Liver (tissue), 8 donors: ENCODE measurements at regions not wholly inside any gene's neighbourhood (a gene's known extent, or its start where the extent isn't known, plus 50 kb on each side); places are given as distances from the start of the nearest gene placed in this dataset.

Source experiments
- DNase-seq: peaks from one replicate; pipeline ENCODE4 v3.0.0-alpha.2; 2017; ENCODE audit warnings: low spot score
- H3K27ac ChIP-seq, 2 donors: one replicate each; pipeline ENCODE4 v1.7.0; 2013; ENCODE audit warnings: inconsistent platforms in 2 of 2, low read length in 2 of 2, control low read depth in 1 of 2, low read depth in 1 of 2, mild to moderate bottlenecking in 1 of 2
- H3K27me3 ChIP-seq, 4 donors: one replicate each; pipeline versions ENCODE4 v1.6.1 to v1.7.0; 2013; ENCODE audit warnings: low read length in 3 of 4, inconsistent platforms in 1 of 4, mild to moderate bottlenecking in 1 of 4, moderate library complexity in 1 of 4; ENCODE audit not compliant: control insufficient read depth in 4 of 4, insufficient read depth in 4 of 4
- H3K36me3 ChIP-seq, 4 donors: one replicate each; pipeline versions ENCODE4 v1.6.1 to v1.7.0; 2013; ENCODE audit warnings: low read length in 3 of 4, mild to moderate bottlenecking in 3 of 4, low read depth in 1 of 4, moderate library complexity in 1 of 4; ENCODE audit not compliant: control insufficient read depth in 4 of 4, insufficient read depth in 3 of 4
- H3K4me1 ChIP-seq, 4 donors: one replicate each; pipeline versions ENCODE4 v1.6.1 to v1.7.0; 2013; ENCODE audit warnings: low read length in 3 of 4, mild to moderate bottlenecking in 3 of 4, moderate library complexity in 1 of 4; ENCODE audit not compliant: control insufficient read depth in 4 of 4, insufficient read depth in 4 of 4
- H3K4me3 ChIP-seq, 3 donors: one replicate each; pipeline versions ENCODE4 v1.6.1 to v1.7.0; 2013; ENCODE audit warnings: low read length in 3 of 3, control low read depth in 1 of 3, low read depth in 1 of 3, mild to moderate bottlenecking in 1 of 3
- H3K9ac ChIP-seq, 2 donors: one replicate each; pipeline ENCODE4 v1.7.0; 2013; ENCODE audit warnings: low read length in 2 of 2, mild to moderate bottlenecking in 2 of 2, moderate library complexity in 2 of 2, control low read depth in 1 of 2, low read depth in 1 of 2
- H3K9me3 ChIP-seq, 4 donors: one replicate each; pipeline versions ENCODE4 v1.6.1 to v1.7.0; 2013; ENCODE audit warnings: low read length in 3 of 4; ENCODE audit not compliant: control insufficient read depth in 4 of 4
- ATF3 ChIP-seq: IDR thresholded peaks from 2 replicates; pipeline ENCODE4 v1.6.1; 2016; ENCODE audit warnings: antibody characterized with exemption
- CTCF ChIP-seq: fragments of 150-350 bp; IDR thresholded peaks from 2 replicates; pipeline ENCODE4 v1.5.1; 2017; ENCODE audit warnings: improper control_type of control experiment, low read depth, low read length; ENCODE audit not compliant: missing input control
- EGR1 ChIP-seq, 2 donors: IDR thresholded peaks; 2 replicates each; pipeline ENCODE4 v1.6.1; 2016 to 2018; ENCODE audit warnings: antibody characterized with exemption in 2 of 2, low read depth in 2 of 2
- FOXA1 ChIP-seq: IDR thresholded peaks from 2 replicates; pipeline ENCODE4 v1.6.1; 2016; ENCODE audit warnings: antibody characterized with exemption
- FOXA2 ChIP-seq: IDR thresholded peaks from 2 replicates; pipeline ENCODE4 v1.6.1; 2016; ENCODE audit warnings: antibody characterized with exemption
- GABPA ChIP-seq, 2 donors: IDR thresholded peaks in 1 of 2; conservative IDR thresholded peaks in 1 of 2; 2 replicates each; pipeline ENCODE4 v1.6.1; 2016; ENCODE audit warnings: antibody characterized with exemption in 2 of 2, mild to moderate bottlenecking in 1 of 2, moderate library complexity in 1 of 2
- HNF4A ChIP-seq, 2 donors: conservative IDR thresholded peaks; 2 replicates each; pipeline ENCODE4 v1.6.1; 2016; ENCODE audit warnings: antibody characterized with exemption in 2 of 2, mild to moderate bottlenecking in 2 of 2
- HNF4G ChIP-seq: IDR thresholded peaks from 2 replicates; pipeline ENCODE4 v1.6.1; 2016; ENCODE audit warnings: antibody characterized with exemption
- MAX ChIP-seq: IDR thresholded peaks from 2 replicates; pipeline ENCODE4 v1.6.1; 2016; ENCODE audit warnings: antibody characterized with exemption
- RAD21 ChIP-seq, 2 donors: IDR thresholded peaks; 2 replicates each; pipeline ENCODE4 v1.6.1; 2016; ENCODE audit warnings: antibody characterized with exemption in 2 of 2, mild to moderate bottlenecking in 2 of 2
- REST ChIP-seq: IDR thresholded peaks from 2 replicates; pipeline ENCODE4 v1.6.1; 2016; ENCODE audit warnings: antibody characterized with exemption, mild to moderate bottlenecking
- TAF1 ChIP-seq: conservative IDR thresholded peaks from 2 replicates; pipeline ENCODE4 v1.6.1; 2016; ENCODE audit warnings: antibody characterized with exemption, mild to moderate bottlenecking
- YY1 ChIP-seq: IDR thresholded peaks from 2 replicates; pipeline ENCODE4 v1.6.1; 2016; ENCODE audit warnings: antibody characterized with exemption, mild to moderate bottlenecking
- ZBTB33 ChIP-seq: IDR thresholded peaks from 2 replicates; pipeline ENCODE4 v1.6.1; 2016; ENCODE audit warnings: antibody characterized with exemption
- WGBS: extraction: QIAGEN DNeasy Blood & Tissue Kit; methylation state at CpG from one replicate; pipeline ENCODE4 v1.1.7; 2013; 5-methylcytosine and 5-hydroxymethylcytosine counted together
- donor health status: healthy.
- donor health status: healthy.
- donor health status: healthy.
- donor health status: healthy.
- donor health status: healthy.

- Histone ChIP-seq H3K27me3 (no peaks in the 10 kb centered on the region), H3K9ac (no peak overlapping the region), H3K4me3 (no peak overlapping the region), H3K4me1 (no peaks in the 10 kb centered on the region), H3K36me3 (no peaks in the 10 kb centered on the region), H3K27ac (no peak overlapping the region), H3K9me3 (no peaks in the 10 kb centered on the region)
- TF ChIP-seq FOXA1, result no peak
- no peak for TF ChIP-seq REST
- TF ChIP-seq MAX, result no peak
- no peak for TF ChIP-seq YY1
- no peak for TF ChIP-seq ZBTB33
- TF ChIP-seq FOXA2, result no peak
- TF ChIP-seq HNF4G, result no peak
- TF ChIP-seq GABPA (IDR thresholded peaks at IDR 0.05 in 1 of 2, conservative IDR thresholded peaks at IDR 0.05 in 1 of 2), result no peak
- no peak for TF ChIP-seq HNF4A (conservative IDR thresholded peaks at IDR 0.05)
- TF ChIP-seq ATF3, result no peak
- TF ChIP-seq RAD21 (IDR thresholded peaks at IDR 0.05), result no peak
- no peak for TF ChIP-seq CTCF
- TF ChIP-seq EGR1 (IDR thresholded peaks at IDR 0.05; ENCODE audit: low read depth in 2 of 2), result no peak
- WGBS, result 80% methylated on average over 4 of the region's 4 CpGs
- no peak for DNase-seq
Observed at GRCh38 chr2:220785178-220785577, 786.9 kb downstream of the EPHA4 start.

- no peaks in the 10 kb centered on the region for H3K36me3 ChIP-seq
- no peaks in the 10 kb centered on the region for H3K27me3 ChIP-seq
- H3K9ac ChIP-seq, result no peak overlapping the region
- H3K4me3 ChIP-seq, result no peak overlapping the region
- no peaks in the 10 kb centered on the region for H3K9me3 ChIP-seq
- no peaks in the 10 kb centered on the region for H3K4me1 ChIP-seq
- DNase-seq, result no peak
- 71% methylated on average over 5 of the region's 5 CpGs for WGBS
- H3K27ac ChIP-seq, result no peak overlapping the region
- TF ChIP-seq TAF1 (no peak), ATF3 (no peak), HNF4A (conservative IDR thresholded peaks at IDR 0.05) (no peak), RAD21 (IDR thresholded peaks at IDR 0.05) (no peak), MAX (no peak), FOXA2 (no peak), YY1 (no peak), HNF4G (no peak), GABPA (IDR thresholded peaks at IDR 0.05 in 1 of 2, conservative IDR thresholded peaks at IDR 0.05 in 1 of 2) (no peak), REST (no peak), CTCF (no peak)
Observed at GRCh38 chr2:220786216-220786615, 785.9 kb downstream of the EPHA4 start.
